Kidney epithelial cell (primary cell): ENCODE measurements at regions not wholly inside any gene's neighbourhood (a gene's known extent, or its start where the extent isn't known, plus 50 kb on each side); places are given as distances from the start of the nearest gene placed in this dataset.
A peak's percentile ranks its signal among the peaks of the same experiment; 100 is the strongest.

Experiments
- DNase-seq: peaks from one replicate; pipeline ENCODE4 v3.0.0-alpha.2; 2010; ENCODE audit warnings: low read depth
- H3K27me3 ChIP-seq: 2 replicates; pipeline ENCODE4 v1.6.0; 2011; ENCODE audit warnings: low read length; ENCODE audit not compliant: control insufficient read depth, insufficient read depth
- H3K36me3 ChIP-seq: 2 replicates; pipeline ENCODE4 v1.5.1; 2011; ENCODE audit warnings: low read length; ENCODE audit not compliant: control insufficient read depth, insufficient read depth
- H3K4me3 ChIP-seq: 2 replicates; pipeline ENCODE4 v1.5.1; 2011; ENCODE audit warnings: low read depth, mild to moderate bottlenecking, control low read depth, low read length
- CTCF ChIP-seq: IDR thresholded peaks from 2 replicates; pipeline ENCODE4 v1.5.1; 2011; ENCODE audit warnings: mild to moderate bottlenecking, moderate library complexity, low read length, control low read depth, inconsistent platforms; ENCODE audit not compliant: insufficient read depth, poor library complexity, severe bottlenecking

GRCh38 chrX:42707742-42708141 is 70.2 kb downstream of the PPP1R2C start:
- no peak for TF ChIP-seq CTCF
- Histone ChIP-seq H3K27me3 (no peaks in the 10 kb centered on the region), H3K4me3 (no peak overlapping the region), H3K36me3 (no peaks in the 10 kb centered on the region)
- no peak for DNase-seq

GRCh38 chrX:42704454-42704853 is 73.5 kb downstream of the PPP1R2C start:
- DNase-seq: no peak
- H3K4me3 ChIP-seq: no peak overlapping the region
- H3K27me3 ChIP-seq: no peaks in the 10 kb centered on the region
- no peaks in the 10 kb centered on the region for H3K36me3 ChIP-seq
- no peak for TF ChIP-seq CTCF

- no peak for TF ChIP-seq CTCF
- no peaks in the 10 kb centered on the region for H3K36me3 ChIP-seq
- no peak overlapping the region for H3K4me3 ChIP-seq
- H3K27me3 ChIP-seq: no peaks in the 10 kb centered on the region
- DNase-seq: no peak
These were observed 80.4 kb downstream of the PPP1R2C start for GRCh38 chrX:42697544-42697943.

- Histone ChIP-seq H3K4me3 (no peak overlapping the region), H3K36me3 (no peaks in the 10 kb centered on the region), H3K27me3 (no peaks in the 10 kb centered on the region)
- DNase-seq: no peak
- no peak for TF ChIP-seq CTCF
These were observed 81.3 kb downstream of the PPP1R2C start for GRCh38 chrX:42696536-42697124.

- TF ChIP-seq CTCF: no peak
- H3K36me3 ChIP-seq: no peaks in the 10 kb centered on the region
- no peak overlapping the region for H3K4me3 ChIP-seq
- peak; percentile 25 for DNase-seq
- H3K27me3 ChIP-seq: no peaks in the 10 kb centered on the region
These were observed 82.1 kb downstream of the PPP1R2C start for GRCh38 chrX:42695800-42696358.

GRCh38 chrX:42694260-42694815 is 83.6 kb downstream of the PPP1R2C start:
- H3K36me3 ChIP-seq: no peaks in the 10 kb centered on the region
- TF ChIP-seq CTCF: no peak
- DNase-seq: no peak
- no peaks in the 10 kb centered on the region for H3K27me3 ChIP-seq
- no peak overlapping the region for H3K4me3 ChIP-seq
